HG02678 (cell line): ENCODE measurements at regions not wholly inside any gene's neighbourhood (a gene's known extent, or its start where the extent isn't known, plus 50 kb on each side); places are given as distances from the start of the nearest gene placed in this dataset.

ENCODE experiments used
- ATAC-seq: cut with Tn5 transposase; IDR thresholded peaks from one replicate; pipeline ENCODE4 v1.9.1; 2021; ENCODE audit warnings: mild to moderate bottlenecking, moderate library complexity; ENCODE audit not compliant: unreplicated experiment

DNA sequence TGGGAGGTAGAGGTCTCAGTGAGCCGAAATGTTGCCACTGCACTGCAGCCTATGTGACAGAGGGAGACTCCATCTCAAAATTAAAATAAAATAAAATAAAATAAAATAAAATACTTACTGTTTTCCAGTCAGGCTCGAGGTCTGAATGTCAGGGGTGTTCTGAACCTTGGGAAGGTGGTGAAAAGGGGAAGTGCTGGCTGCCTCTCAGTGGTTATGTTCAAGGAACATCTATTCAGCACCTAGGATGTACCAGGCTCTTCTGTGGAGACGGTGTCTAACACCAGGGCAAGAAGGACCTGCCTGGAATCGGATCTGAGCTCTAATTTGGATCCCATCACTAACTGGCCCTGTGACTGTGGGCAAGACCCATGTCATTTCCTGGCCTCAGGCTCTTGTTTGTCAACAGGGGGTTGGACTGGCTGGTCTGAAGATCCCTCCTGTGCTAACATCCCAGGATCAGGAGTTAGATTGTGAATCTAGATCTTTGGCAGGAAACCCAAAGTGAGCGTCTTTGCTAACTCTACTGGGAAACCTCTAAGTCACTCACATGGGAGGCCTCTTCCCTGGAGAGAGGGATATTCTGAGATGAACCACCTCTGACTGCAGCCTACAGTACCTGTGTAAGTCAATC is 63.4 kb upstream of the SIRPG start:
- no peak for ATAC-seq

DNA sequence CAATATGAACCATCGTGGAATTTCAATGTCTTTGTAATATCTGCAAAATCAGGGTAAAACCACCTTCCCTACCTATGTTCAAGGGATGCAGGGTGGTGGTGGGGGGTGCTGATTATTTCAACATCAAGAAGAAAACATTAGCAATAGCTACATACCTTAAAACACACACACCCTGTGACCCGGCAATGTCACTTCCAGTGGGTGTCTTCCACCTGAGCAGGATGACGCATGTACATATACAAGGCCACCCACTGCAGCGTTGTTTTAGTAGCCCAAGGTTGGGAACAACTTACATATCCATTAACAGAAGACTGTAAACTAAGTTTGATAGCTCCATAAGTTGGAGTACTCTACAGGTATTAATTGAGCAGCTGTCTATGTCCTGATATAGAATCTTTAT is 62.6 kb upstream of the SIRPG start:
- ATAC-seq, result no peak

DNA sequence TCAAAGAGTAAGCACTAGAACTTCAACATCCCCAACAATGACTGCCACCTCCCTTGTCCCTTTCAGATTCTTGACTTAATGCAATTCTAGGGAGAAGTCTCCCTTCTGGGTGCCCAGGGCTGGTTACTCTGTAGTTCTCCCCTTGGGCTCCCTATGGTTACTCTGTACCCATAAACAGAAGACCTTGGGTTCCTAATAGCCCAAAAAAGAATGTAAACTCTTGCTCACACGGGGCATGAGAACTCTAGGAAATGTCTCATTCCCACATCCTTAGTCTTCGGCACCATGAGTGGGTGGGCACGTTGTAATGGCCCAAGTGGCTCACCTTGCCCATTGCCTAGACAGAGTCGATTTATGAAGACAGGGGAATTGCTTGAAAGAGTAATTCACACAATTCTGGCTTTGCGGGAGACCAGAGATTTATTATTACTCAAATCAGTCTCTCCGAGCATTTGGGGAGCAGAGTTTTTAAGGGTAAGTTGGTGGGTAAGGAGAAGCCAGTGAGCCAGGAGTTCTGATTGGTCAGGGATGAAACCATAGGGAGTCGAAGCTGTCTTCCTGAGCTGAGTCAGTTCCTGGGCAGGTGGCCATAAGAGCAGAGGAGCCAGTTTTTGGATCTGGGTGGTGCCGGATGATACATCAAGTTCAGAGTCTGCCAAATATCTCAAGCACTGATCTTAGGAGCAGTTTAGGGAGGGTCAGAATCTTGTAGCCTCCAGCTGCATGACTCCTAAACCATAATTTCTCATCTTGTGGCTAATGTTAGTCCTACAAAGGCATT is 61.2 kb upstream of the SIRPG start:
- ATAC-seq, result no peak

DNA sequence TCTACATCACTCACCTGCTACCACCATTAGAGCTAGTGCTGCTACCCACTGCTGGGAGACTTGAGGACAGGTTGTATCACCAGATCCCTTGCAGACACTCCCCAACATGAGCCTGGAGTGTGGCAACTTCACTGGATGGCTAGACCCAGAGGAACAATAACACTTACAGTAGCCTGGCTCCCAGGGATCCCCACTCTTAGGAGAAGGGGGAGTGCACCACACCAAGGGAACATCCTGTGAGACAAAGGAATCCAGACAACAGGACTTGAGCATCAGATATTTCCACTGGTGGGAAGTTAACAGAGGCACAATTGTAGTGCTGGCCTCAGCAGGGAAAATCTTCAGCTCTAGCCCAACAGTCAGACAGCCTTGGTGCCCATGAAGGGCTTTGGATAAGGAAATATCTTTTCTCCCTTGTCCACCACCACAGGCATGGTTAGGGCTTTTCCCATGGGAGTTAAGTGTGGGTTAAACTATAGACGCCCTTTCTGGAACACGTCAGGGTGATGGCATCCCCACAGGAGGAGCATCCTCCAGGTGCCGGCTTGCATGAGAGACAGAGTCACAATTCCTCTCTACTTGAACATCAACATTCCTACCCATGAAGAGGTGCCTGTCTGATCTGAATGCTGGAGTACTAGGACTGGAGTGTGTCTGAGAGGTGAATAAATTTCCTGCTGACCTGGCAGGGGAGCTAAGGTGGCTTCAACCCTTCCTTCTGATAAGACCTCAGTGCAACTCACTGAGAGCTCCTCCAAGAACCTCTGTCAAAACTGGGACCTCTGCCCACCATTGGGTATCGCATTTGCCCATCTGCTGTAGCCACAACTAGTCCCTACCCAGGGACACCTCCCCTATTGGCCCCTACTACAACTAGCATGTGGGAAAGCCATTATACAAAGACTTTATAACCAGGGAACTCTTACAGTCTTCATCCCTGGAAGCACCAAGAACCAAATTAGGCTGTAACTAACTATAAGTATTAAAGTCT is 55.4 kb upstream of the SIRPG start:
- ATAC-seq, result no peak

DNA sequence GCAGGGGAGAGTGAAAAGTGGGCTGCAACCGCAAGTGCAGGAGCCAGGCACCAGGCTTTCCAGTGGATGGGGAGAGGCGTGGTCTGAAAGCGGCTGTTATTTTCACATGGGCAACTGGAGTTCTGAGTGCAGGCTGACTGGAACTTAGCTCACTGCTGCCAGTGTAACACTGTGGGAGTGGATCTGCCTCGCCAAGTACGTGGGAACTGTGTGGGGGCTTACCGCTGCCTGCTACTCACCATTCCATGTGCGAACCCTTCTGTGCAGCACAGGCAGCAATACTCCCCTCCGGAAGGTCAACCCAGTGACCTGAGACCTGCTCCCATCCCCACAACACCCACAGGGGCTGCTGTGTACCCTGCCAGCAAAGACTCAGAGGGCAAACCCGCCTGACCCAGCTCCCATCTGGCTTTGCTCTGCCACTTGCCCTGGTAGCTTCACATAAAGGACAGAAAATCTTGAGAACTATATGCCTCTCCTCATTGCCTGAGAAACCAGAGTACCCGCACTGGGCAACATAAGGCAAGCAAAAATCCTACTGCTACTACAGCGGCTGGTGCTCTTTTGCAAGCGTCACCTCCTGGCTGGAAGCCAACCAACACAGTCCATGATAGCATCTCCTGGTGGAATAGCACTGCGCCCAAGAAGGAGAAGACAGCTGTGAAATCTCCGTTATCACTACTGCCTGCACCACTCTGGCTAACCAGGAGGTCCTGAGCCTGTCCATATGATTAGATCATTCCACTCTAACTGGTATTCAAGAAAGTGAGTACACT is 54.4 kb upstream of the SIRPG start:
- ATAC-seq, result no peak

DNA sequence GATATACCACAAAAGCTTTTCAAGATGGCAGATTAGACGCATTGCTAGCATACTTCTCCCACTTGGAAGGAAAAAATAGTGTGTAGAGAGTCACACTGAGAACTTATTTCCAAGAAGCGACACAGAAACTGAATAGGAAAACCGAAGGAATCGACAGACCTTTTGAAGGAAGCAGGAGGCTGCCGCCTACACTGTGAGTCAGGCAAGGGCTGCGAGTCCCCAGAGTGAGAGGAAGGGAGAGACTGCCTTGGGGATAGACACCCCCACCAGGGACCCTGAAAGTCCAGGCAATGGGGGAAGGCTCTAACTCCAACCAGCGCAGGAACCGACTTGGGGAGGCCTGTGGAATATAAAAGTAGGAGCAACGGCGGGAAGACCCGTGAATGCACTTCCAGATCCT is 53.7 kb upstream of the SIRPG start:
- no peak for ATAC-seq

DNA sequence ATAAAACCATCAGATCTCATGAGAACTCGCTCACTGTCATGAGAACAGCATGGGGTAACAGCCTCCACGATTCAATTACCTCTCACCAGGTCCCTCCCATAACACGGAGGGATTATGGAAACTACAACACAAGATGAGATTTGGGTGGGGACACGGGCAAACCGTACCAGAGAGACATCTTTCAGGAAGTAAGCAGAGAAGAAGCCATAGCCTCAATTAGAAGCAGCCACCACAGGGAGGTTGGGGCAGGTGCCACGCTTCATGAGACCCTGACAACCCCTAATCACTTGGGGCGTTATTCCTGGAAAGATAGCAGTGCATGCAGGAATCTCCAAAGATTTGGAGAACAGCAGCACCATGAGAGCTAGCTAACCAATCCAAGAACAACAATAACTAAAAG is 52.9 kb upstream of the SIRPG start:
- no peak for ATAC-seq

DNA sequence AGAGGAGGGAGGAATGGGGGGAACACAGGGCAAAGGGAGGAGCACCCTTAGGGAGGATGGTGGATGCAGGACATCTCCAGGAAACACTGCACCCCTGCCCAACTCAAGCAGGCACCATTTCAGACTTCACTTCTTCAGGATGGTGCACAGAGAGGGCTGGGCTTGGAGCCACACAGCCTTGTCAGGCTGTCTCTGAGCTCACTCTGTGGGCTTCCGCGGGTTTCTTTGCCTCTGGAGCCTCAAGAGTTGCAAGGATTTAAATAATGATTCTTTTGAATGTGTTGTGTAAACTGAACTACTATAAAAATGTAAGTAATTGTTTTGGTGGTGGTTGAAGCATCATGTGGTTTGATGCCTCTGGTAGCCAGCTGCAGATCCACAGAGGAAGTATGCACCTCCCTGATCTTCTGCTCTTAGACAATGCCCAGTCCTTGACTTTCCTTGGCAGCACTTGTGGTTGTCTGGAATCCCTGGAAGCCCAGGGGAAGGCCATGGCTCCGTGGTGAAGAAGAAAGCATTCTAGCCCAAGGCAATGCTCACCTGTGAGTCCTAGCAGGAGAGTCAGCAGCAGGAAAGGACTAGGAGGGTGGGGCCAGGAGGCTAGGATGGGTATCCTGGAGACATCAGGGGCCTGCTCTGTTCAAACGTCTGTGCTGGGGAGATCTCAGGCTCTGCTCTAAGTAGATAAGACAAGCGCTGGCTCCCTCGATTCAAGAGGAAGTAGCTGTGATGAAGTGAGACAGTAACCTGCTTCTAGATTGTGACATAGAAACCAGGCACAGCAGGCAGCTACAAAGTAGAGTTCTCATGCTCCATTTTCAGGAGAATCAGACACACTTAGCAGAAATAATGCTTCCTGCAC is 50.2 kb upstream of the SIRPG start:
- ATAC-seq, result no peak
